NCI-H82 treated with DMSO at 0.1 percent for 48 hours (cell line): ENCODE measurements at regions not wholly inside any gene's neighbourhood (a gene's known extent, or its start where the extent isn't known, plus 50 kb on each side); places are given as distances from the start of the nearest gene placed in this dataset.

Experiments
- DNase-seq: peaks from one replicate; lab custom pipeline; 2025; ENCODE audit not compliant: unreplicated experiment; lab: John Stamatoyannopoulos, UW

- no peak for DNase-seq
Measured at GRCh38 chr4:117324851-117325491, 239.6 kb upstream of the TRAM1L1 start.

- DNase-seq: no peak
Measured at GRCh38 chr4:117326091-117326490, 240.7 kb upstream of the TRAM1L1 start.

- DNase-seq: no peak
Measured at GRCh38 chr4:117327491-117327890, 242.1 kb upstream of the TRAM1L1 start.

- no peak for DNase-seq
Measured at GRCh38 chr4:117328333-117328732, 243.0 kb upstream of the TRAM1L1 start.

- DNase-seq: no peak
Measured at GRCh38 chr4:117331817-117332216, 246.4 kb upstream of the TRAM1L1 start.

GRCh38 chr4:117334451-117335188 lies 249.2 kb upstream of the TRAM1L1 start:
- no peak for DNase-seq

GRCh38 chr4:117357437-117357836 lies 272.1 kb upstream of the TRAM1L1 start:
- DNase-seq: no peak

GRCh38 chr4:117357866-117358265 lies 272.5 kb upstream of the TRAM1L1 start:
- DNase-seq: no peak

- DNase-seq: no peak
Measured at GRCh38 chr4:117370944-117371668, 285.7 kb upstream of the TRAM1L1 start.

GRCh38 chr4:117375101-117375500 lies 289.7 kb upstream of the TRAM1L1 start:
- no peak for DNase-seq

GRCh38 chr4:117376692-117377091 lies 291.3 kb upstream of the TRAM1L1 start:
- DNase-seq: no peak

- no peak for DNase-seq
Measured at GRCh38 chr4:117378942-117379341, 293.6 kb upstream of the TRAM1L1 start.

- no peak for DNase-seq
Measured at GRCh38 chr4:117383468-117383867, 298.1 kb upstream of the TRAM1L1 start.

GRCh38 chr4:117385526-117385925 lies 300.1 kb upstream of the TRAM1L1 start:
- no peak for DNase-seq

GRCh38 chr4:117387072-117387471 lies 301.7 kb upstream of the TRAM1L1 start:
- DNase-seq: no peak

GRCh38 chr4:117400039-117400835 lies 314.9 kb upstream of the TRAM1L1 start:
- DNase-seq: no peak

- DNase-seq: no peak
Measured at GRCh38 chr4:117412661-117413060, 327.3 kb upstream of the TRAM1L1 start.

- DNase-seq: no peak
Measured at GRCh38 chr4:117417856-117418255, 332.5 kb upstream of the TRAM1L1 start.

GRCh38 chr4:117420948-117421347 lies 335.6 kb upstream of the TRAM1L1 start:
- no peak for DNase-seq

- no peak for DNase-seq
Measured at GRCh38 chr4:117421706-117422105, 336.3 kb upstream of the TRAM1L1 start.

GRCh38 chr4:117422297-117422696 lies 336.9 kb upstream of the TRAM1L1 start:
- no peak for DNase-seq
